ENCODE measurements at regions not wholly inside any gene's neighbourhood (a gene's known extent, or its start where the extent isn't known, plus 50 kb on each side); places are given as distances from the start of the nearest gene placed in this dataset.

DNA sequence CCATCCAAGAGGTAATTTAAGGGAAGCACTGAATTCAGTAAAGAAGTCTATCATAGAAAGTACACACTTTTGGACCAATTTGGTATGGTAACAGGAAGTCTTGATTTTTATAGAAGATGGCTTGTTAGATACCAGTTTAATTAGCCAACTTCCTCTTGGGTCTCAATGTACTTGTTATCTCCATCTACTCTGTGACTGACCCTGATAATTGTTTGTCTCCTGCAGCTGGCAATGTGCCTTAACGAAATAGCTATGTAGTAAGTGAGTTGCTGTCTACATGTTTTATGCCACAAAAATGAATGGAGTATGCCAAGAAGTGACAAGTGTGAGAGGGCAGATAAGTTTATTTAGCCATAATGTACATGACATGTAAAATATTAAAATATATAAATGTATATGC is 410.5 kb upstream of the MAN1A1 start:
- H3K9me3 ChIP-seq (replicated peaks in 1 of 2; ENCODE audit: control insufficient read depth in 1 of 2, insufficient read depth in 1 of 2, low read length in 2 of 2) = no peaks in the 10 kb centered on the region
- no peaks in the 10 kb centered on the region for H3K36me3 ChIP-seq (replicated peaks in 1 of 2; ENCODE audit: control insufficient read depth in 1 of 2, insufficient read depth in 2 of 2, low read length in 2 of 2)
- Mint-ChIP-seq H3K4me3 (no peak overlapping the region), H3K27me3 (ENCODE audit: low read depth in 3 of 3) (peaks cover 0 to 1% (median 0%) of the 10 kb centered on the region in 3 donors), H3K9me3 (peaks cover 0 to 3% (median 0%) of the 10 kb centered on the region in 7 donors), H3K4me1 (no peaks in the 10 kb centered on the region), H3K36me3 (no peaks in the 10 kb centered on the region), H3K27ac (no peak overlapping the region)
- H3K27ac ChIP-seq (ENCODE audit: low read depth in 1 of 2, low read length in 2 of 2) = no peak overlapping the region
- no peak overlapping the region for H3K4me3 ChIP-seq (replicated peaks in 1 of 3; ENCODE audit: low read depth in 2 of 3, low read length in 3 of 3)
- TF ChIP-seq, protein P1, sequence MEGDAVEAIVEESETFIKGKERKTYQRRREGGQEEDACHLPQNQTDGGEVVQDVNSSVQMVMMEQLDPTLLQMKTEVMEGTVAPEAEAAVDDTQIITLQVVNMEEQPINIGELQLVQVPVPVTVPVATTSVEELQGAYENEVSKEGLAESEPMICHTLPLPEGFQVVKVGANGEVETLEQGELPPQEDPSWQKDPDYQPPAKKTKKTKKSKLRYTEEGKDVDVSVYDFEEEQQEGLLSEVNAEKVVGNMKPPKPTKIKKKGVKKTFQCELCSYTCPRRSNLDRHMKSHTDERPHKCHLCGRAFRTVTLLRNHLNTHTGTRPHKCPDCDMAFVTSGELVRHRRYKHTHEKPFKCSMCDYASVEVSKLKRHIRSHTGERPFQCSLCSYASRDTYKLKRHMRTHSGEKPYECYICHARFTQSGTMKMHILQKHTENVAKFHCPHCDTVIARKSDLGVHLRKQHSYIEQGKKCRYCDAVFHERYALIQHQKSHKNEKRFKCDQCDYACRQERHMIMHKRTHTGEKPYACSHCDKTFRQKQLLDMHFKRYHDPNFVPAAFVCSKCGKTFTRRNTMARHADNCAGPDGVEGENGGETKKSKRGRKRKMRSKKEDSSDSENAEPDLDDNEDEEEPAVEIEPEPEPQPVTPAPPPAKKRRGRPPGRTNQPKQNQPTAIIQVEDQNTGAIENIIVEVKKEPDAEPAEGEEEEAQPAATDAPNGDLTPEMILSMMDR (IDR thresholded peaks at IDR 0.05) = no peak
- H4K20me1 ChIP-seq (ENCODE audit: insufficient read depth, low read length) = no peaks in the 10 kb centered on the region
- intact Hi-C loops (cut with micrococcal nuclease) = no loop called here
- WGBS (ENCODE audit: insufficient coverage) = no CpG with 5 or more reads among the region's 1 CpG
- DNase-seq = no peak
- H3K79me2 ChIP-seq (ENCODE audit: insufficient read depth, low read length) = no peaks in the 10 kb centered on the region
- H3K27me3 ChIP-seq (ENCODE audit: control insufficient read depth in 2 of 2, insufficient read depth in 2 of 2, low read length in 2 of 2) = no peaks in the 10 kb centered on the region
- no peak overlapping the region for H3K4me2 ChIP-seq (replicated peaks; ENCODE audit: extremely low read depth, low read length, poor library complexity, severe bottlenecking)
- no peak overlapping the region for H2AFZ ChIP-seq (ENCODE audit: insufficient read depth, low read depth, low read length, poor library complexity, severe bottlenecking)
- no peak overlapping the region for H3K9ac ChIP-seq (ENCODE audit: insufficient read depth, low read length, poor library complexity, severe bottlenecking)
- no peaks in the 10 kb centered on the region for H3K4me1 ChIP-seq (ENCODE audit: control insufficient read depth in 1 of 2, insufficient read depth in 2 of 2, low read length in 2 of 2)

DNA sequence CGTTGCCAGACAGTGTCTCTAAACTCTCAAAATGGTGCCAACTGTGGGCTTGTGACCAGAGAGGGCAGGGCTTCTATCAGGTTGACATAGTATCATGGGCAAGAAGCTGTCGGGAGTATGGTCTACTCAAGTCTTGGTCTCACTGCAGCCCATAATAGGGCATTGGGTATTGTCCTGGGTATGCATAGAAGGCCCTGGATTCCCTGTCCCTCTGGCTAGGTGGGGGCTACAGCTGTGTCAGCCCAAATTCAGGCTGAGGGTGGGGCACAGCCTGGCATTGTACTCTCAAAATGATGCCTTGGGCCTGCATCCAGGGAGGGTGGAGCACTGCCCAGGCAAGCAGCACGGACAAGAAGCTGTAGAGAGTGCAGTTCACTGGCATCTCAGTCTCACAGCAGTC is 408.8 kb upstream of the MAN1A1 start:
- no peak overlapping the region for H3K4me3 ChIP-seq (replicated peaks in 1 of 3; ENCODE audit: low read depth in 2 of 3, low read length in 3 of 3)
- Mint-ChIP-seq H3K27me3 (ENCODE audit: low read depth in 3 of 3) (peaks cover 0 to 2% (median 1%) of the 10 kb centered on the region in 3 donors), H3K9me3 (peaks cover 0 to 5% (median 0%) of the 10 kb centered on the region in 7 donors), H3K36me3 (no peaks in the 10 kb centered on the region), H3K4me1 (no peaks in the 10 kb centered on the region), H3K4me3 (no peak overlapping the region), H3K27ac (no peak overlapping the region)
- no peak overlapping the region for H2AFZ ChIP-seq (ENCODE audit: insufficient read depth, low read depth, low read length, poor library complexity, severe bottlenecking)
- no peak for DNase-seq
- no peaks in the 10 kb centered on the region for H4K20me1 ChIP-seq (ENCODE audit: insufficient read depth, low read length)
- no peaks in the 10 kb centered on the region for H3K27me3 ChIP-seq (ENCODE audit: control insufficient read depth in 2 of 2, insufficient read depth in 2 of 2, low read length in 2 of 2)
- H3K9me3 ChIP-seq (replicated peaks in 1 of 2; ENCODE audit: control insufficient read depth in 1 of 2, insufficient read depth in 1 of 2, low read length in 2 of 2) = no peaks in the 10 kb centered on the region
- intact Hi-C loops (cut with micrococcal nuclease) = no loop called here
- H3K36me3 ChIP-seq (replicated peaks in 1 of 2; ENCODE audit: control insufficient read depth in 1 of 2, insufficient read depth in 2 of 2, low read length in 2 of 2) = no peaks in the 10 kb centered on the region
- no peak overlapping the region for H3K27ac ChIP-seq (ENCODE audit: low read depth in 1 of 2, low read length in 2 of 2)
- TF ChIP-seq, protein P1 (IDR thresholded peaks at IDR 0.05) = no peak
- WGBS (ENCODE audit: insufficient coverage) = 90% methylated on average over 3 of the region's 3 CpGs
- H3K79me2 ChIP-seq (ENCODE audit: insufficient read depth, low read length) = no peaks in the 10 kb centered on the region
- no peak overlapping the region for H3K4me2 ChIP-seq (replicated peaks; ENCODE audit: extremely low read depth, low read length, poor library complexity, severe bottlenecking)
- H3K4me1 ChIP-seq (ENCODE audit: control insufficient read depth in 1 of 2, insufficient read depth in 2 of 2, low read length in 2 of 2) = no peaks in the 10 kb centered on the region
- no peak overlapping the region for H3K9ac ChIP-seq (ENCODE audit: insufficient read depth, low read length, poor library complexity, severe bottlenecking)
